HG02870 (cell line): ENCODE measurements at regions not wholly inside any gene's neighbourhood (a gene's known extent, or its start where the extent isn't known, plus 50 kb on each side); places are given as distances from the start of the nearest gene placed in this dataset.

Experiments used
- ATAC-seq: cut with Tn5 transposase; IDR thresholded peaks from one replicate; pipeline ENCODE4 v1.9.1; 2021; ENCODE audit warnings: mild to moderate bottlenecking, moderate library complexity; ENCODE audit not compliant: unreplicated experiment

DNA sequence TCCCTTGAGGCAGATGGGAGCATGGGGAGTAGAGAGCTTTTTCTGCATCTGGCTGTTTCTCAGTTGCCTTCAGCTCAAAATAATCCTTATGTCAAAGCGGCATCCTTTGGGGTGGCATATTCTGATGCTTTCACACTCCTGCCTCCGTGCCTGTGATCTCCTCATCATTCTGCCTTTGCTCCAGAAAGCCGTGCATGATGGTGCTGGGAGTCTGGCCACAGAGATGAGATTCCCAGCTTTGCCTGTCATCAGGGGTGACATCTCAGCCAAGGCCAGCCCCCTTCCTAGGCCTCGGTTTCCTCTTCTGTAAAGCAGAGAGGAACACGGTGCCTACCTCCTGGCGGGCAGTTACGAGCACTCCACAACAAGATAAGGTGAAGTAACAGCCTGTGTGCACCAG is 96.3 kb upstream of the ALDH1A3 start:
- no peak for ATAC-seq

DNA sequence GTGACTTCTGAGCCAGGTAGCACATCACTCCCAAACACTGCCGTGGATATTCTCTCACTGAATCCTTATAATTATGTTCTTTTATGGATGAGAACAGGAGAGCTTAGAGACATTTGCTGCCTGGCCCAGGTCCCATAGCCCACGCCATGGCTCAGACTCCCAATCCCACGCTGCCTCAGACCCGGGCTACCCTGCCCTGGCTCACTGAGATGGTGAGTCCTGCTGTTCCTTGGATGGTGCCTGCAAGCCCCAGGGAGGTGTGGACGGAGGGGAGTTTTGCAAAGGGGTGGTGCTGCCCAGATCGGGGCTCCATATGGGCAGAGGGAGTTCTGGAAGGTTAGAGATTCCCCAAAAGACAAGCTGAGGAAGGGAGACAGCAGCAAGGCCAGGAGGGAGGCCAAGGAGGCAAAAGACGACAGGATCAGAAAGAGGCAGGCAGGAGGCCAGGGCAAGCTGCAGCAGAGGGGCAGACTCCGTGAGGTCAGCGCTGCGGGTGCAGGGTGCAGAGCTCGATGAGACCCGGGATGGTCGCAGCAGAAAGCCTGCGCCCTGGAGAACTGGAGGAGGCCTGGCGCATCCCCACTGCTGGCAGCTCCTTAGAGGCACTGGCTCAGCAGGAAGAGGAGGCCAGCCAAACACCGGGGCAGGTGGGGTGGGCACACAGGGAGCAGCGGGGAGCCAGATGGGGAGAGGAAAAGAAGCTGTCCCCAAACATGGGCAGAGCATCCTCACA is 95.7 kb upstream of the ALDH1A3 start:
- ATAC-seq, result no peak

GRCh38 chr15:100784493-100785180 is 95.0 kb upstream of the ALDH1A3 start:
- no peak for ATAC-seq

DNA sequence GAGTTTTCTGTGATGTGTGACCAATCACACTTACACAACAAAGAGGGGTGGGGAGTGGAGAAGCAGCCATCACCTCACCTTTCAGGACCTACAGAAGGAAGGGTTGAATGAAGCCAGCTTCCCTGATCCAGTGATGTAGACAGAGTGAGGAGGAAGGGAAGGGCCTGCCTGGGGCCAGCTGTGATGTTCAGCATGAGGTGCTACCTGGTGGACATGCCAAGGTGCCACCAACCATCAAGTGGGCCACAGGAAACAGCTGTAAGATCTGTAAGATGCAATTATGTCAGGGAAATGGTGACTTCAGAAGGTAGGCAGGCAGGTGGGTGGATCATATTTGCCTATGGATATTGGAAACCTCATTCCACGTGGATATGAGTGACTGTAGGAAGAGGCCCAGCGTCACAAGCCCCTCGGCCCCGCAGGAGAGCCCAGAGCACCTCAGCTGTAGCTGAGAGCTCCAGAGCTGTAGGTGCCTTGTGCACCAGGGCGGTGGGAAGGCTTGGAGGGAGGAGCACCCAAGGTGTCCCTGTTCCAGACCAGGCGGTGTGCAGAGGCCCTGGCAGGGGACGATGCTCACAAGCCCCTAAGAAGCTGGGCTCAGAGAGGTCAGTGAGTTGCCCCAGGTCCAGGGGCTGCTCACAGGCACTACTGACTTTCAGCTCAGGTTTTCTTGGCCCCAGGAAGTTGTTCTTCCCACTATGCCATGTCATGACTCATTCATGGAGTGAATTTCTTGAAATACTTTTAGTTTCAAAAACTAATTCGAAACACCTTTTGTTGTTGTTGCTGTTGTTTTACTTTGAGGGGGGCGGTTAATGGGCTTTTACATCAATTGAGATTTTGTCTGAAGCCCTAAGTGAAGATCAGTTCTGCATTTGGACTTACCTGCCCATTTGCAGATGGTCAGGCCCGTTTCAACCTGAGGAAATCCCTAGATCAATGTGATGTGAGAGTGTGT is 94.2 kb upstream of the ALDH1A3 start:
- no peak for ATAC-seq

GRCh38 chr15:100786139-100786531 is 93.5 kb upstream of the ALDH1A3 start:
- ATAC-seq, result no peak

DNA sequence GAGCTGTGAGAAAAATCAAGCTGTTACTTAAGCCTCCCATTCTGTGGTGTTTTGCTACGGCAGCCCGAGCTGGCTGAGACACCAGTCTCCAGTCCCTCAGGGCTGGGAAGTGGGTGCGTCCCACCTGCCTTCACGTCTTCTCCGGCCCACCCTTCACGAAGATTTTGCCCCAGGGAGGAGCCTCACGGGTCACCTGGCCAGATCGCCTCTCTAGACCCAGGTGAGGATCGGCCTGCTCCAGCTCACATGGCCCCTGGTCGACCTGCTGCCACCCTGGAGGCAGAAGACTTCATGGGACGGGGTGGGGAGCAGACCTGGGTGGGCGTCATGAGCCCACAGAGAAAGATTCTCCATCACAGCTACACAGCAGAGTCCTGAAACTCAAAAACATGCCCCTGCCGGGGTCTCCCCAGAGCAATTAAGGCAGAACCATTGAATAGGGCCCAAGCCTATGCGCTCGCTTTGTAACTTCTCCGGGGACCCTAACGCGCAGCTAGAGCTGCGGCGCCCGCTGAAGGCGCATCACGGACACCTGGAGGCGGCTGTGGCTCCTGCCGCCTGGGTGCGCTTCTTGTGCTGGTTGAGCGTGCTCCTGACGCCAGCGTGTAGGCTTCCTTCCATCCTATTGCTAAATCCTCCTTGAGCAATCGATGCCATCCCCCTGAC is 92.6 kb upstream of the ALDH1A3 start:
- ATAC-seq, result no peak

- no peak for ATAC-seq
These were observed 91.8 kb upstream of the ALDH1A3 start for GRCh38 chr15:100787567-100788417.

- no peak for ATAC-seq
These were observed 91.1 kb upstream of the ALDH1A3 start for GRCh38 chr15:100788418-100789105.

DNA sequence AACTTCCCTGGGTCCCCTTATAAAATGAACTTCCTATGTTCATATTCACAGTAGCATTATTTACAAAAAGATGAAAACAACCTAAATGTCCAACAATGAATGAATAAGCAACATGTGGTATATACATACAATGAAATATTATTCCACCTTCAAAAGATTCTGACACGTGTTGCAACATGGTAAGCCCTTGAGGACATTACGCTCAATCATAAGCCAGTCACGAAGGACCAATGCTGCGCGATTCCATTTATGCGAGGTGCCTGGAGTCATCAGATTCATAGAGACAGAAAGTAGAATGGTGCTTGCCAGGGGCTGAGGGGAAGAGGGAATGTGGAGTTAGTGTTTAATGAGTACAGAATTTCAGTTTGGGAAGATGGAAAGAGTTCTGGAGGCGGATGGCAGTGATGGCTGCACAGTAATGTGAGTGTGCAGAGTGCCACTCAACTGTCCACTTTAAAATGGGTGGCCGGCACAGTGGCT is 88.8 kb upstream of the ALDH1A3 start:
- no peak for ATAC-seq

DNA sequence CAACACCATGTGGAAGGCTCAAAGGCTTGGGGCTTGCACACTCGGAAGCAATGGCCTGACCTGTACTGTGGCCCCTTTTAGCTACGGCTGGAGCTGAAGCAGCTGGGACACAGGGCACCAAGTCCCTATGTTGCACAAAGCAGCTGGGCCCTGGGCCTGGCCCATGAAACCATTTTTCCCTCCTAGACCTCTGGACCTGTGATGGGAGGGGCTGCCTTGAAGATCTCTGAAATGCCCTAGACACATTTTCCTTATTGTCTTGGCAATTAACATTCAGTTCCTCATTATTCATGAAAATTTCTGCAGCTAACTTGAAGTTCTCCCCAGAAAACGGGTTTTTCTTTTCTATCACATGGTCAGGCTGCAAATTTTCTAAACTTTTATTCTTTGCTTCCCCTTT is 85.6 kb upstream of the ALDH1A3 start:
- ATAC-seq, result no peak

GRCh38 chr15:100801256-100801900 is 78.3 kb upstream of the ALDH1A3 start:
- ATAC-seq, result no peak

DNA sequence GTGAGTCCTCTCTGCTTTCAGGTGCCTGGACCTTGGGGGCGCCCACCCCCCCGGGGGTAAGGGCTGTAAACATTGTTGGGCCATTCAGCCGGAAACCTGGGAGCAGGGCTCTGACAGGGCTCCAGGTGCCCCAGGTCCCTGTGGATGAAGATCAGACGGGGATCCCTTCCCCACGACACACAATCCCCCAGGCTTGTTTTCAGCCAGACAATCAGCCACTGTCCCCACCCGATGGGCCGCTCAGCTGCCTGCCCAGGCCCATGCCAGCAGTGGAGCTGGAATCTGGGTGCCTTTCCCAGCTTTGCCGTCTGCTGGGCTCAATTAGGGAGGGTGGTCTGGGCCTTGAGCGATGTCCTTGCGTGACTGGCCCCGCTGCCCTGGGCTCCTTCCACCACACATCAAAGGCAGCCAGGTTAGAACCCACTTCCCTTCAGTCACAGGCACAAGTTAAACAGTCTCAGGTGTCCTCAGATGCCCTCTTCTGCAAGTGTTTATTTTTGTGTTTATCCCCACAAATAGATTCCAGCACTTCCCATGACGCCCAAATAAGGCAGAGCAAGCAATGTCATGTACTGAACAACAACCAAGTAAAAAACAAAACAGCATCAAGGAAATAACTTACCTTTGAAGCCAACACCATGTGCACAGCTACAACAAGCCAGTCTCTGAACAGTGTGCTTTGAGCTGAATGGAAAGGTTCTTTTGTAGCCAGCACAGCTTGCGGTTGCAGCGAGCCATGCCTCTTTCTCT is 77.0 kb upstream of the ALDH1A3 start:
- no peak for ATAC-seq

GRCh38 chr15:100803171-100803440 is 76.5 kb upstream of the ALDH1A3 start:
- ATAC-seq, result no peak

GRCh38 chr15:100806157-100806556 is 73.5 kb upstream of the ALDH1A3 start:
- ATAC-seq, result peak; percentile 74

- ATAC-seq, result no peak
These were observed 72.6 kb upstream of the ALDH1A3 start for GRCh38 chr15:100807028-100807427.

DNA sequence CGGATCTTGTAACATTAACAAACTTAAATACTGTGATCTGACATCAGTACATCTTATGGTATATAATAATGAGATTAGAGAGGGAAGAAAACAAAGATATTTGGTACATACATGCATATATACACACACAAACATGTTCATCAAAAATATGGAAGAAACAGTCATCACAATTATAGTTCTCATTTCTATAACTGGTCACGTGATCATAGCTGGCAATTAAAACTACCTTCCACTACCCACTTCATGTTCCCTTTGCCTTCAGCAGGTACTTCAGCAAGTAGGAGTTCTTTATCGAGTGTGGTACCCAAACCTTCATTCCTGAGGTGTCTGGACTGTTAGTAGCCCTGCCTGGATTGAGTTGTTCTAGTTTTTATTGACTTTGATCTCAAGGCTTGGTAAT is 70.9 kb upstream of the ALDH1A3 start:
- ATAC-seq, result no peak

GRCh38 chr15:100809151-100809550 is 70.5 kb upstream of the ALDH1A3 start:
- no peak for ATAC-seq

GRCh38 chr15:100809587-100809986 is 70.0 kb upstream of the ALDH1A3 start:
- ATAC-seq, result no peak
